HL-60/S4 treated with phorbol 12-myristate 13-acetate at 8.2 ng/mL for 4 days and 3 days (cell line): ENCODE measurements at regions not wholly inside any gene's neighbourhood (a gene's known extent, or its start where the extent isn't known, plus 50 kb on each side); places are given as distances from the start of the nearest gene placed in this dataset.
"Not testable (repeated sequence)": the region's sequence is repeated elsewhere in the genome, so short reads cannot be mapped to it uniquely, and the experiment has no call there.

ENCODE experiments used
- in situ Hi-C: fragments of 300-500 bp; cut with MboI; formaldehyde crosslinking; loops from 2 replicates; pipeline ENCODE4 v1.15.0; 2022; ENCODE audit warnings: low sequenced_read_pairs

DNA sequence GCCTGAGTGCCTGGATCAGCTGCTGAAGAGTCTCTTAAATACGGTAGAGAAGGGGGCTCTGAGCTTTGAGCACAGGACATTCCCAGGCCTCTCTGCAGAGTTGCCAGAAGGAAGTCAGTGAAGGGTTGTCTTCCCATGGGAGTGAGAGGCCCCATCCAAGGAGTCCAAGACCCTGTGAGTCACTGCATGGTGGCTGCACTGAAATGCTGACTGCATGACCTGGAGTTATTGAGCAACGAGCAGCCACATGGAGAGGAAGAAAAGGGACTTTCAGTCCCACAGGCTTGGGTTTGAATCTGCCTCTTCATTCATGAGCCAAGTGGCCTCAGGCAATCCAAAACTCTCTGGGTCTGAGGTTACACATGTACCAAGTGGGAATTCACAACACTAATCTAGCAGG is 69.6 kb upstream of the RASGRF1 start:
- in situ Hi-C loops: no loop called here

DNA sequence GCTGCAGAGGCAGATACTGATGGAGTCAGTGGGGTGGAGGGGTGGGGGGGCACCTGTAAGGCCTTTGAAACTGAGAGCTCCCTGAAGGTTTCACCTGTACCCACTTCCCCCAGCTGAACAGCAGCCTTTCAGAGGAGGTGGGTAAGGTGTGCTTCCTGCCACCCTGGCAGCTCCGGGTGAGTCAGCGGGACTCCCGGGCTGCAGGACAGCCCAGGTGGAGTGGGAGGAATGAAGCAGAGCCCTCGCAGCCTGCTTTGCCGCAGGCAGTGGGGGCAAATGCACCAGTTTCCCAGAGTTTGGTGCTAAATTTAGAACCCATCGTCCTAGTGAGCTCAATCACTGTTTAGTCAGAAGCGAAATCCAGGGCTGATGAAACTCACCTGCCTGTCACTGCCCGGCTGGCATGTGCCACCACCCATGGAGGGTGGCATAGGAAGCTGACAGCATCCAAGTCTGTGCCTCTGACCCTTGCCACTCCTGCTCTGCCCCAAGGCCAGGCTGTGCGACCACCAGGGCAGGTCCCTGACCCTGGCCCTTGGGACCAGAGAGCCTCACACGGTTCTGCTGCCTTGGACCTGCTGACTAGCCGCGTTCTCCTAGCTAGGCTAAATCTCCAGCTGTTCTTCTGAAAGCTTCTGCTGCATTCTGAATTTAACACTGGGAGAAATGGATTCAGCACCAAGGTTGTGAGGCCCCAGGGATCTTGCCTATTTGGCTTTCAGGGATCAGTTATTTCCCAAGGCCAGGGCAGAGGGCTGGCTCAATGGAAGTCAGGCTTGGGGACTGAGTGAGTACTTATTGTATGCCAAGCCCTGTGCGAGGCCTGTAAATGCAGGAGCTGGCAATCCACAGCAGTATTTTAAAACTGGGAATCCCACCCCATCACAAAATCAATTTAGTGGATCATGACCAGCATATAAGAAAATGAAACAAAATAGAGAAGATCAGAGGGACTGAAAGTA is 67.3 kb upstream of the RASGRF1 start:
- in situ Hi-C loops: no loop called here

DNA sequence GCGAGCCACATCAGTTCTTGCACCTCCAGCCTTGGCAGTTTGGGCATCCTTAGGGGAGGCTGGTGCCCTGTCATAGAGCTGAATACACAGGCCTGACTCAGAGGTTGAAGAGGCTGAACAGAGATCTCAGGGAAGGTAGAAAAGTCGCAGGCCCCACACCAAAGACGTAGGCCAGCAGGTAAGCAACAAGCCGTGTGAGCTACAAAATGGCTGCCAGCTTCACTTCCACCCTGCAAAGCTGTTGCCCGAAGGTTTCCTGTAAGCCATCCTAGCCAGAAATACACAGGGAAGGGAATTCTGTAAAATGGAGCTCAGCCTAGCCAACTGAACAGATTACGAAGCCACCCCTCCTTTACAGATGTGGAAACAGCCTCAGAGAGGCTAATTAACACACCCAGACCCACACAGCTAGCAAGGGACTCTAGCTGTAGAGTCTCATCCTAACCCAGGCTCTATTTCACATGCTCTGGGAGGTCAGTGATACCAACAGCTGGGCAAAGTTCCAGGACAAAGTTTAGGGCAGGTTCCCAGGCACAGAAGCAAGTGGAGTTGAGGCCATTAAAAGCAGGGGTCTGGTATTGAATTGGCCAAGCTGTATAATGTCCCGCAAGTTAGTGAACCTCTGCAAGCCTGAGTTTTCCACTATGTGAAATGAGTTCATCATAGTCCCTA is 66.3 kb upstream of the RASGRF1 start:
- in situ Hi-C loops: no loop called here

DNA sequence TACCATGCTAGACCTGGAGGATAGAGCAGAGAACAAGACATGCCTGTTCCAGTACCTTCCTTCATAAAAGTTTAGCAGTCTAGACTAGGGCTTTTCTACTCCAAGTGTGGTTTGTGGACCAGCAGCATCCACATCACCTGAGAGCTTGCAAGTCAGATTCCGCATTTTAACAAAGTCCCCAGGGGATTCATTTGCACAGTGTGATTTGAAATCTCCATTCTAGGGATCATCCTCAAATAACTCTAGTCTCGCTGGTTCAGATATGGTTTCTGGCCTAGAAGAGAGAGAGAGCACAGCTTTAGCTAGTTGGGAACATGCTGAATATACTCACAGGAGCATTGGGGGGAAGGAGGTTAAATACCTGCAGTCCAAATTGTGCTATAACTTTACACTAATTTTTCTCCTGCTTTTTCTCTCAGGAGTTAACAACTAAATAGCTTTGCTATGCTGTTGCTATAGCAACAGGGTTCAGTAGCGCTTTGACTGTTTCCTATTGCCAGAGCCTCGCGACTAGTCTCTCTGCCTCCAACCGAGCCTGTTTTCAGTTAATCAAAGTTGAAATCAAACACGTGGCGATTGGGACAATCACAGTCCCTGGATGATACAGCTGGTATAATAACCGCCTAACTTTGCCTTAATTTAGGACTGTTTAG is 64.0 kb upstream of the RASGRF1 start:
- in situ Hi-C loops: no loop called here

DNA sequence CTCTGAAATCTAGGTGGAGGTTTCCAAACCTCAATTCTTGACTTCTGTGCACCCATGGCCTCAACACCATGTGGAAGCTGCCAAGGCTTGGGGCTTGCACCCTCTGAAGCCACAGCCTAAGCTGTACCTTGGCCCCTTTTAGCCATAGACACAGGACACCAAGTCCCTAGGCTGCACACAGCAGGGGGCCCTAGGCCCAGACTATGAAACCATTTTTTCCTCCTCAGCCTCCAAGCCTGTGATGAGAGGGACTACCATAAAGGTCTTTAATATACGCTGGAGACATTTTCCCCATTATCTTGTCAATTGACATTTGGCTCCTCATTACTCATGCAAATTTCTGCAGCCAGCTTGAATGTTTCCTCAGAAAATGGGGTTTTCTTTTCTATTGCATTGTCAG is 53.7 kb upstream of the RASGRF1 start:
- in situ Hi-C loops: not testable (repeated sequence)

DNA sequence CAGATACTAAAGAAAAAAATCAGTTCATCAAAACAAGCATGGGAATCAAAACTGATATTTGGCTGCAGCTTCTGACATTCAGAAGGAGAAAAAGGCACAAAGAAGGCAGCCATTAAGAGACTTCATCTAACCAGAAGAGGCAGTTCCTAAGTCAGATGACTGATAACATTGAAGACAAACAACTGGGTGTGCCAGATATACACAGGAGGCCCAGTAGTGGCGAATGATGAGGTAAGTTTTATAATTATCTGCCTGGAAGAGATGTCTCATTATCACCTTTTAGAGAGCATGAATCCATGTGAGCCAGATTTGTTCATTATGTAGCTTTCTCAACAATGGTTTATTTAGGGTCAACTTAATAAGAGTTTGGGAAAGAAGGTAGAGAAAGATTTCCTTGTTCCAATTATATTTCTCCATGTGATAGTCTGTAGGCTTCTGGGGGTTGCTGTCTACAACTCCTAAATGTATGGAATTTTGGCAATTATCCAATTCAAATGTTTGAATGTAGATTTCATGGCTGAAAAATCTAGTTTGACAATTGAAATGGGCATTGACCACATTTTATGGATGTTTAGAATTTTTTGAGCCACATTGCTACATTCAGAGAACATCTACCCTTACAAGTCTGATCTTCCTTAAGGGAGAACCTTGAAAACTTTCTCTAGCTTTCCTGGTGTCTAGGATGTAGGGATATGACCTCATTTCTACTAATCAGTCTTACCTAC is 50.4 kb upstream of the RASGRF1 start:
- in situ Hi-C loops: no loop called here
